DOHH2 (cell line): ENCODE measurements at regions not wholly inside any gene's neighbourhood (a gene's known extent, or its start where the extent isn't known, plus 50 kb on each side); places are given as distances from the start of the nearest gene placed in this dataset.

Source experiments
- H3F3A ChIP-seq: fragments of 200-600 bp; sonication (generic), shearing (Covaris generic); 2 replicates; pipeline ENCODE4 v1.6.0; 2016; ENCODE audit warnings: antibody characterized with exemption, mild to moderate bottlenecking; ENCODE audit not compliant: control insufficient read depth, insufficient read depth
- H3K27ac ChIP-seq: fragments of 200-600 bp; sonication (generic); 2 replicates; pipeline ENCODE4 v1.5.1; 2014; ENCODE audit warnings: low read depth, mild to moderate bottlenecking, low read length, moderate library complexity
- H3K27me3 ChIP-seq: fragments of 200-600 bp; sonication (generic); 2 replicates; pipeline ENCODE4 v1.6.1; 2014; ENCODE audit warnings: mild to moderate bottlenecking, low read length, mixed read lengths; ENCODE audit not compliant: control insufficient read depth
- H3K36me3 ChIP-seq: fragments of 200-600 bp; sonication (generic); 2 replicates; pipeline ENCODE4 v1.6.1; 2014; ENCODE audit warnings: mild to moderate bottlenecking, low read length, moderate library complexity, mixed read lengths; ENCODE audit not compliant: control insufficient read depth
- H3K4me1 ChIP-seq: fragments of 200-600 bp; sonication (generic); 2 replicates; pipeline ENCODE4 v1.6.1; 2014; ENCODE audit warnings: mild to moderate bottlenecking, low read length, mixed read lengths; ENCODE audit not compliant: control insufficient read depth
- H3K4me2 ChIP-seq: fragments of 200-600 bp; sonication (generic); 2 replicates; pipeline ENCODE4 v1.6.0; 2014; ENCODE audit warnings: mild to moderate bottlenecking, low read length, moderate library complexity
- H3K4me3 ChIP-seq: fragments of 200-600 bp; sonication (generic); 2 replicates; pipeline ENCODE4 v1.5.1; 2014; ENCODE audit warnings: mild to moderate bottlenecking, low read length, mixed read lengths
- H3K79me2 ChIP-seq: fragments of 200-600 bp; sonication (generic); 2 replicates; pipeline ENCODE4 v1.6.1; 2014; ENCODE audit warnings: mild to moderate bottlenecking, low read length, mixed read lengths; ENCODE audit not compliant: control insufficient read depth
- H3K9me2 ChIP-seq: fragments of 200-600 bp; sonication (generic); replicated peaks from 2 replicates; pipeline ENCODE4 v1.6.1; 2014; ENCODE audit warnings: mild to moderate bottlenecking, low read length, mixed read lengths; ENCODE audit not compliant: control insufficient read depth
- H3K9me3 ChIP-seq: fragments of 200-600 bp; sonication (generic); 2 replicates; pipeline ENCODE4 v1.6.1; 2014; ENCODE audit warnings: antibody characterized with exemption, low read length, mixed read lengths; ENCODE audit not compliant: control insufficient read depth, insufficient read depth
- H4K20me1 ChIP-seq: fragments of 200-600 bp; sonication (generic); 2 replicates; pipeline ENCODE4 v1.6.0; 2014; ENCODE audit warnings: low read depth, mild to moderate bottlenecking, antibody characterized with exemption, low read length, moderate library complexity; ENCODE audit not compliant: control insufficient read depth, insufficient read depth
- EZH2phosphoT487 ChIP-seq: fragments of 200-600 bp; sonication (generic); IDR thresholded peaks from 2 replicates; pipeline ENCODE4 v1.6.1; 2017; ENCODE audit warnings: borderline replicate concordance, mild to moderate bottlenecking, antibody characterized with exemption, low read length, moderate library complexity, mixed read lengths
- TF ChIP-seq, protein P1 (sequence below): fragments of 200-600 bp; sonication (generic); IDR thresholded peaks from one replicate; pipeline ENCODE4 v1.5.1; 2014; ENCODE audit warnings: antibody characterized with exemption, mild to moderate bottlenecking, low read depth, low read length; ENCODE audit not compliant: poor library complexity, severe bottlenecking

DNA sequence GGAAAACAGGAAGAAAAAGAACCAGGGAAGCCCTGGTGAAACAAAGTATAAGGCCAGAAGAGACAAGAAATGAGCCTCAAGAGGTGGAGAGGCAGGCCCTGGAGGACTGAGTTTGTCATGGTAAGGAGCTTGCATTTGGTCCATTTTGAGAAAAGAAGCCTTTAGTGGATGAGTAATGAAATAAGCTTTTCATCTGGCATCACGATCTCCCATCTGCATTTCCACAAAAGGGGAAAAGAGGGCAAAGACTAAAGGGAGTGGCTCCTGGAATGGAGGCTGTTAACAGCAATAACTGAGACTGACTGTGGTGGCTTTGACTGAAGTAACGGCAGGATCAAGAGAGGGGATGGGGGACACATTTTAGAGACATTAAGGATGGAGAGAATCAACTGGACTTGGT is 148.8 kb upstream of the NBEA start:
- H3K79me2 ChIP-seq: no peaks in the 10 kb centered on the region
- TF ChIP-seq, protein P1, sequence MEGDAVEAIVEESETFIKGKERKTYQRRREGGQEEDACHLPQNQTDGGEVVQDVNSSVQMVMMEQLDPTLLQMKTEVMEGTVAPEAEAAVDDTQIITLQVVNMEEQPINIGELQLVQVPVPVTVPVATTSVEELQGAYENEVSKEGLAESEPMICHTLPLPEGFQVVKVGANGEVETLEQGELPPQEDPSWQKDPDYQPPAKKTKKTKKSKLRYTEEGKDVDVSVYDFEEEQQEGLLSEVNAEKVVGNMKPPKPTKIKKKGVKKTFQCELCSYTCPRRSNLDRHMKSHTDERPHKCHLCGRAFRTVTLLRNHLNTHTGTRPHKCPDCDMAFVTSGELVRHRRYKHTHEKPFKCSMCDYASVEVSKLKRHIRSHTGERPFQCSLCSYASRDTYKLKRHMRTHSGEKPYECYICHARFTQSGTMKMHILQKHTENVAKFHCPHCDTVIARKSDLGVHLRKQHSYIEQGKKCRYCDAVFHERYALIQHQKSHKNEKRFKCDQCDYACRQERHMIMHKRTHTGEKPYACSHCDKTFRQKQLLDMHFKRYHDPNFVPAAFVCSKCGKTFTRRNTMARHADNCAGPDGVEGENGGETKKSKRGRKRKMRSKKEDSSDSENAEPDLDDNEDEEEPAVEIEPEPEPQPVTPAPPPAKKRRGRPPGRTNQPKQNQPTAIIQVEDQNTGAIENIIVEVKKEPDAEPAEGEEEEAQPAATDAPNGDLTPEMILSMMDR: no peak
- H3K27me3 ChIP-seq: no peaks in the 10 kb centered on the region
- no peaks in the 10 kb centered on the region for H3F3A ChIP-seq
- H3K36me3 ChIP-seq: no peaks in the 10 kb centered on the region
- H3K27ac ChIP-seq: no peak overlapping the region
- H3K4me1 ChIP-seq: no peaks in the 10 kb centered on the region
- no peaks in the 10 kb centered on the region for H4K20me1 ChIP-seq
- no peaks in the 10 kb centered on the region for H3K9me2 ChIP-seq
- H3K4me3 ChIP-seq: no peak overlapping the region
- no peak overlapping the region for H3K4me2 ChIP-seq
- no peaks in the 10 kb centered on the region for H3K9me3 ChIP-seq

- no peaks in the 10 kb centered on the region for H3K27me3 ChIP-seq
- no peak overlapping the region for H3K27ac ChIP-seq
- H3K4me2 ChIP-seq: no peak overlapping the region
- no peaks in the 10 kb centered on the region for H3K9me2 ChIP-seq
- TF ChIP-seq, protein P1: no peak
- TF ChIP-seq EZH2phosphoT487: no peak
- H3K79me2 ChIP-seq: no peaks in the 10 kb centered on the region
- no peaks in the 10 kb centered on the region for H3K36me3 ChIP-seq
- no peaks in the 10 kb centered on the region for H3F3A ChIP-seq
- no peaks in the 10 kb centered on the region for H3K9me3 ChIP-seq
- no peak overlapping the region for H3K4me3 ChIP-seq
- H4K20me1 ChIP-seq: no peaks in the 10 kb centered on the region
- no peaks in the 10 kb centered on the region for H3K4me1 ChIP-seq
Measured at GRCh38 chr13:34803756-34804155, 138.3 kb upstream of the NBEA start.

DNA sequence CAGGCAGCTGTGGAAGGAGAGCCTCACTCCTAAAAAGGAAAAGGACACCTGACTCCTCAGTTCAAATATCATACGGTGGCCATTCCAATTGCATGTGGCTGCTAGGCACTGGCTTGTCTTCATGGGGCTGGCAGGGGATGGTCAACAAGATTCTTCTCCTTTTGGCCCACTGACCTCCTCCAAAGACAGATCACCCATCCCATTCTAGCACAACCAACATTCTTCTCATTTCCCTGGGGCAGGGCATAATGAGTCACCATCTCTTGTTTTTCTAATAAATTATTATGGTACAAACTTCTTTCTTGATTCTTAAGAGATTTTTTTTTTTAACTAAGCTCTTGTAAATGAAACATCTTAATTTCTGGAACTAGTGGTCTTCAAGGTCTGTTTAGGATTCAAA is 136.7 kb upstream of the NBEA start:
- Histone ChIP-seq H3K4me3 (no peak overlapping the region), H3K4me2 (no peak overlapping the region), H3K27me3 (no peaks in the 10 kb centered on the region), H4K20me1 (no peaks in the 10 kb centered on the region), H3K9me3 (no peaks in the 10 kb centered on the region), H3K4me1 (no peaks in the 10 kb centered on the region), H3F3A (no peaks in the 10 kb centered on the region), H3K27ac (no peak overlapping the region), H3K36me3 (no peaks in the 10 kb centered on the region), H3K9me2 (no peaks in the 10 kb centered on the region), H3K79me2 (no peaks in the 10 kb centered on the region)
- TF ChIP-seq, protein P1: no peak
- no peak for TF ChIP-seq EZH2phosphoT487

- Histone ChIP-seq H3K9me2 (no peaks in the 10 kb centered on the region), H3K4me2 (no peak overlapping the region), H3K4me3 (no peak overlapping the region), H4K20me1 (no peaks in the 10 kb centered on the region), H3K79me2 (no peaks in the 10 kb centered on the region), H3K36me3 (no peaks in the 10 kb centered on the region), H3F3A (no peaks in the 10 kb centered on the region), H3K27me3 (no peaks in the 10 kb centered on the region), H3K27ac (no peak overlapping the region), H3K4me1 (no peaks in the 10 kb centered on the region), H3K9me3 (peaks cover 5% of the 10 kb centered on the region; the same call in 1 of the 2 replicates)
- TF ChIP-seq, protein P1: no peak
Measured at GRCh38 chr13:34808649-34809048, 133.4 kb upstream of the NBEA start.
